ENCODE measurements at regions not wholly inside any gene's neighbourhood (a gene's known extent, or its start where the extent isn't known, plus 50 kb on each side); places are given as distances from the start of the nearest gene placed in this dataset.

GRCh38 chr1:239944666-239945065 lies 147.0 kb upstream of the FMN2 start:
- Histone ChIP-seq H3K27me3 (no peaks in the 10 kb centered on the region), H3K4me1 (no peaks in the 10 kb centered on the region), H3K4me3 (no peak overlapping the region), H3K36me3 (no peaks in the 10 kb centered on the region), H3K27ac (no peak overlapping the region), H3K9me3 (no peaks in the 10 kb centered on the region)
- no peak for DNase-seq (ENCODE audit: extremely low spot score in 2 of 2)
- intact Hi-C loops (cut with DNase I) = no loop called here
- TF ChIP-seq POLR2A (IDR thresholded peaks at IDR 0.05) (no peak), POLR2AphosphoS5 (IDR thresholded peaks at IDR 0.05; ENCODE audit: insufficient read depth in 1 of 2, low read depth in 1 of 2) (no peak)
- TF ChIP-seq, protein P1, sequence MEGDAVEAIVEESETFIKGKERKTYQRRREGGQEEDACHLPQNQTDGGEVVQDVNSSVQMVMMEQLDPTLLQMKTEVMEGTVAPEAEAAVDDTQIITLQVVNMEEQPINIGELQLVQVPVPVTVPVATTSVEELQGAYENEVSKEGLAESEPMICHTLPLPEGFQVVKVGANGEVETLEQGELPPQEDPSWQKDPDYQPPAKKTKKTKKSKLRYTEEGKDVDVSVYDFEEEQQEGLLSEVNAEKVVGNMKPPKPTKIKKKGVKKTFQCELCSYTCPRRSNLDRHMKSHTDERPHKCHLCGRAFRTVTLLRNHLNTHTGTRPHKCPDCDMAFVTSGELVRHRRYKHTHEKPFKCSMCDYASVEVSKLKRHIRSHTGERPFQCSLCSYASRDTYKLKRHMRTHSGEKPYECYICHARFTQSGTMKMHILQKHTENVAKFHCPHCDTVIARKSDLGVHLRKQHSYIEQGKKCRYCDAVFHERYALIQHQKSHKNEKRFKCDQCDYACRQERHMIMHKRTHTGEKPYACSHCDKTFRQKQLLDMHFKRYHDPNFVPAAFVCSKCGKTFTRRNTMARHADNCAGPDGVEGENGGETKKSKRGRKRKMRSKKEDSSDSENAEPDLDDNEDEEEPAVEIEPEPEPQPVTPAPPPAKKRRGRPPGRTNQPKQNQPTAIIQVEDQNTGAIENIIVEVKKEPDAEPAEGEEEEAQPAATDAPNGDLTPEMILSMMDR (IDR thresholded peaks at IDR 0.05) = no peak

DNA sequence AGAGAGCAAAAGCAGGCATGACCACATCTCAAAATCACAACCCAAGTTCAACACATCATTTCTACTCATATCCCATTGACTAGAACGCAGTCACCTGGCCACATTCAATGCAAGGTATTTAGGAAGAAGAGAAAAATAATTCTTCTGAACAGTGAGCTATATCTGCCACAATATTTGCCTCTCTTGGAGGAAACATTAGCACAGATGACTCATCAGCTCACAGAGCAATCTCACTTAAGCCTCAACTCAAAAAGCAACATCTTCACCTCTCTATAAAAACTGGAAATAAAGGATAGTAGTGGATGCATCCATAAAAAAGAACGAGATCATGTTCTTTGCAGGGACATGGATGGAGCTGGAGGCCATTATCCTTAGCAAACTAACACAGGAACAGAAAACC lies 143.9 kb upstream of the FMN2 start:
- H3K4me1 ChIP-seq = no peaks in the 10 kb centered on the region
- intact Hi-C loops (cut with DNase I) = no loop called here
- no peak for DNase-seq (ENCODE audit: extremely low spot score in 2 of 2)
- no peak overlapping the region for H3K27ac ChIP-seq
- H3K27me3 ChIP-seq = no peaks in the 10 kb centered on the region
- no peaks in the 10 kb centered on the region for H3K9me3 ChIP-seq
- no peak for TF ChIP-seq POLR2AphosphoS5 (IDR thresholded peaks at IDR 0.05; ENCODE audit: insufficient read depth in 1 of 2, low read depth in 1 of 2)
- TF ChIP-seq, protein P1 (IDR thresholded peaks at IDR 0.05) = no peak
- no peak for TF ChIP-seq POLR2A (IDR thresholded peaks at IDR 0.05)
- no peaks in the 10 kb centered on the region for H3K36me3 ChIP-seq
- no peak overlapping the region for H3K4me3 ChIP-seq

GRCh38 chr1:239951511-239952140 lies 140.1 kb upstream of the FMN2 start:
- TF ChIP-seq, protein P1 (IDR thresholded peaks at IDR 0.05) = peak; percentile 49 to 66 (median 56)
- TF ChIP-seq POLR2A (IDR thresholded peaks at IDR 0.05) (no peak), POLR2AphosphoS5 (IDR thresholded peaks at IDR 0.05; ENCODE audit: insufficient read depth in 1 of 2, low read depth in 1 of 2) (no peak)
- DNase-seq (ENCODE audit: extremely low spot score in 2 of 2) = no peak
- Histone ChIP-seq H3K36me3 (no peaks in the 10 kb centered on the region), H3K27me3 (no peaks in the 10 kb centered on the region), H3K4me3 (no peak overlapping the region), H3K4me1 (no peaks in the 10 kb centered on the region), H3K9me3 (no peaks in the 10 kb centered on the region), H3K27ac (no peak overlapping the region)
- intact Hi-C loops (cut with DNase I) = no loop called here

GRCh38 chr1:239952348-239953308 lies 139.1 kb upstream of the FMN2 start:
- Histone ChIP-seq H3K9me3 (no peaks in the 10 kb centered on the region), H3K4me3 (no peak overlapping the region), H3K4me1 (no peaks in the 10 kb centered on the region), H3K27me3 (no peaks in the 10 kb centered on the region), H3K36me3 (no peaks in the 10 kb centered on the region), H3K27ac (no peak overlapping the region)
- intact Hi-C loops (cut with DNase I) = no loop called here
- no peak for TF ChIP-seq POLR2AphosphoS5 (IDR thresholded peaks at IDR 0.05; ENCODE audit: insufficient read depth in 1 of 2, low read depth in 1 of 2)
- TF ChIP-seq POLR2A (IDR thresholded peaks at IDR 0.05) = no peak
- TF ChIP-seq, protein P1 (IDR thresholded peaks at IDR 0.05) = no peak
- no peak for DNase-seq (ENCODE audit: extremely low spot score in 2 of 2)

GRCh38 chr1:239954836-239955235 lies 136.8 kb upstream of the FMN2 start:
- intact Hi-C loops (cut with DNase I) = no loop called here
- TF ChIP-seq POLR2A (IDR thresholded peaks at IDR 0.05) = no peak
- TF ChIP-seq, protein P1 (IDR thresholded peaks at IDR 0.05) = no peak
- no peak for TF ChIP-seq POLR2AphosphoS5 (IDR thresholded peaks at IDR 0.05; ENCODE audit: insufficient read depth in 1 of 2, low read depth in 1 of 2)
- no peaks in the 10 kb centered on the region for H3K9me3 ChIP-seq

More at GRCh38 chr1:239954836-239955235, 136.8 kb upstream of the FMN2 start:
- Histone ChIP-seq H3K4me1 (no peaks in the 10 kb centered on the region), H3K27ac (no peak overlapping the region), H3K36me3 (no peaks in the 10 kb centered on the region), H3K4me3 (no peak overlapping the region), H3K27me3 (no peaks in the 10 kb centered on the region)
- no peak for DNase-seq (ENCODE audit: extremely low spot score in 2 of 2)

Measured in vagina (tissue), 2 donors.